ENCODE measurements at regions not wholly inside any gene's neighbourhood (a gene's known extent, or its start where the extent isn't known, plus 50 kb on each side); places are given as distances from the start of the nearest gene placed in this dataset.

GRCh38 chrX:43002526-43003203 lies 224.7 kb upstream of the PPP1R2C start:
- TF ChIP-seq CTCF (IDR thresholded peaks at IDR 0.05), result no peak
- Histone ChIP-seq H3K4me3 (replicated peaks in 1 of 3; ENCODE audit: low read depth in 2 of 3, low read length in 3 of 3) (no peak overlapping the region), H3K4me2 (replicated peaks; ENCODE audit: extremely low read depth, low read length, poor library complexity, severe bottlenecking) (no peak overlapping the region), H3K9ac (ENCODE audit: insufficient read depth, low read length, poor library complexity, severe bottlenecking) (no peak overlapping the region), H2AFZ (ENCODE audit: insufficient read depth, low read depth, low read length, poor library complexity, severe bottlenecking) (no peak overlapping the region), H4K20me1 (ENCODE audit: insufficient read depth, low read length) (no peaks in the 10 kb centered on the region), H3K79me2 (ENCODE audit: insufficient read depth, low read length) (no peaks in the 10 kb centered on the region), H3K36me3 (replicated peaks in 1 of 2; ENCODE audit: control insufficient read depth in 1 of 2, insufficient read depth in 2 of 2, low read length in 2 of 2) (no peaks in the 10 kb centered on the region), H3K9me3 (replicated peaks in 1 of 2; ENCODE audit: control insufficient read depth in 1 of 2, insufficient read depth in 1 of 2, low read length in 2 of 2) (no peaks in the 10 kb centered on the region), H3K27me3 (ENCODE audit: control insufficient read depth in 2 of 2, insufficient read depth in 2 of 2, low read length in 2 of 2) (no peaks in the 10 kb centered on the region), H3K27ac (ENCODE audit: low read depth in 1 of 2, low read length in 2 of 2) (no peak overlapping the region), H3K4me1 (ENCODE audit: control insufficient read depth in 1 of 2, insufficient read depth in 2 of 2, low read length in 2 of 2) (no peaks in the 10 kb centered on the region)
- no peaks in the 10 kb centered on the region for H3K4me1 Mint-ChIP-seq
- no CpG with 5 or more reads among the region's 4 CpGs for WGBS (ENCODE audit: insufficient coverage)
- H3K27me3 Mint-ChIP-seq (ENCODE audit: low read depth in 3 of 3), result peaks cover 0 to 2% (median 1%) of the 10 kb centered on the region in 3 donors
- H3K4me3 Mint-ChIP-seq, result no peak overlapping the region
- peaks cover 0 to 2% (median 0%) of the 10 kb centered on the region in 7 donors for H3K9me3 Mint-ChIP-seq
- no peaks in the 10 kb centered on the region for H3K36me3 Mint-ChIP-seq
- H3K27ac Mint-ChIP-seq, result no peak overlapping the region
- intact Hi-C loops (cut with micrococcal nuclease), result no loop called here
- no peak for DNase-seq

- Mint-ChIP-seq H3K36me3 (no peaks in the 10 kb centered on the region), H3K4me3 (no peak overlapping the region), H3K27me3 (ENCODE audit: low read depth in 3 of 3) (peaks cover 0 to 2% (median 1%) of the 10 kb centered on the region in 3 donors), H3K9me3 (peaks cover 0 to 2% (median 0%) of the 10 kb centered on the region in 7 donors), H3K27ac (no peak overlapping the region), H3K4me1 (no peaks in the 10 kb centered on the region)
- WGBS (ENCODE audit: insufficient coverage), result no CpG with 5 or more reads among the region's 3 CpGs
- H2AFZ ChIP-seq (ENCODE audit: insufficient read depth, low read depth, low read length, poor library complexity, severe bottlenecking), result no peak overlapping the region
- intact Hi-C loops (cut with micrococcal nuclease), result no loop called here
- no peaks in the 10 kb centered on the region for H4K20me1 ChIP-seq (ENCODE audit: insufficient read depth, low read length)
- H3K27ac ChIP-seq (ENCODE audit: low read depth in 1 of 2, low read length in 2 of 2), result no peak overlapping the region
- no peak overlapping the region for H3K9ac ChIP-seq (ENCODE audit: insufficient read depth, low read length, poor library complexity, severe bottlenecking)
- no peak for DNase-seq
- no peak for TF ChIP-seq CTCF (IDR thresholded peaks at IDR 0.05)
- no peaks in the 10 kb centered on the region for H3K36me3 ChIP-seq (replicated peaks in 1 of 2; ENCODE audit: control insufficient read depth in 1 of 2, insufficient read depth in 2 of 2, low read length in 2 of 2)
- no peaks in the 10 kb centered on the region for H3K79me2 ChIP-seq (ENCODE audit: insufficient read depth, low read length)
- H3K4me3 ChIP-seq (replicated peaks in 1 of 3; ENCODE audit: low read depth in 2 of 3, low read length in 3 of 3), result no peak overlapping the region
- no peaks in the 10 kb centered on the region for H3K9me3 ChIP-seq (replicated peaks in 1 of 2; ENCODE audit: control insufficient read depth in 1 of 2, insufficient read depth in 1 of 2, low read length in 2 of 2)
- no peak overlapping the region for H3K4me2 ChIP-seq (replicated peaks; ENCODE audit: extremely low read depth, low read length, poor library complexity, severe bottlenecking)
- no peaks in the 10 kb centered on the region for H3K27me3 ChIP-seq (ENCODE audit: control insufficient read depth in 2 of 2, insufficient read depth in 2 of 2, low read length in 2 of 2)
- no peaks in the 10 kb centered on the region for H3K4me1 ChIP-seq (ENCODE audit: control insufficient read depth in 1 of 2, insufficient read depth in 2 of 2, low read length in 2 of 2)
Observed at GRCh38 chrX:43003204-43003565, 225.2 kb upstream of the PPP1R2C start.
